ENCODE measurements at regions not wholly inside any gene's neighbourhood (a gene's known extent, or its start where the extent isn't known, plus 50 kb on each side); places are given as distances from the start of the nearest gene placed in this dataset.

DNA sequence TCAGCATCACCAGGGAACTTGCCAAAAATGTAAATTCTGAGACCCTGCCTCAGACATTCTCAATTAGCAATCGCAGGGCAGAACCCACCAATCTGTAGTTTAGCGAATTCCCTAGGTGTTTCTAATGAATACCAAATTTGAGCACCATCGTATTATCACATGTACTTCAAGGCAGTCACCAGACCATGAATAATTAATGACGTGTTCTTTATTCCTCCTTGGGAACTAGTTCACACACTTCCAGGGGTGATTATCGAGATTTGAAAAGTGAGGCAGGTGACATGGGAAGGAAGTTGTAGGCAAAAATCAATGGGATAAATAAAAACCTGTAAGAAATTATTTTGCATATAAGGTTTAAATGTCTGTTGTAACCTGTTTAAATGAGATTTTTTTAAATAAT lies 102.5 kb upstream of the CRIM1 start:
- ChIA-PET CTCF (no interaction called here), POLR2A (no interaction called here)
- no peak overlapping the region for H3K4me3 ChIP-seq (ENCODE audit: low read depth, low read length)

DNA sequence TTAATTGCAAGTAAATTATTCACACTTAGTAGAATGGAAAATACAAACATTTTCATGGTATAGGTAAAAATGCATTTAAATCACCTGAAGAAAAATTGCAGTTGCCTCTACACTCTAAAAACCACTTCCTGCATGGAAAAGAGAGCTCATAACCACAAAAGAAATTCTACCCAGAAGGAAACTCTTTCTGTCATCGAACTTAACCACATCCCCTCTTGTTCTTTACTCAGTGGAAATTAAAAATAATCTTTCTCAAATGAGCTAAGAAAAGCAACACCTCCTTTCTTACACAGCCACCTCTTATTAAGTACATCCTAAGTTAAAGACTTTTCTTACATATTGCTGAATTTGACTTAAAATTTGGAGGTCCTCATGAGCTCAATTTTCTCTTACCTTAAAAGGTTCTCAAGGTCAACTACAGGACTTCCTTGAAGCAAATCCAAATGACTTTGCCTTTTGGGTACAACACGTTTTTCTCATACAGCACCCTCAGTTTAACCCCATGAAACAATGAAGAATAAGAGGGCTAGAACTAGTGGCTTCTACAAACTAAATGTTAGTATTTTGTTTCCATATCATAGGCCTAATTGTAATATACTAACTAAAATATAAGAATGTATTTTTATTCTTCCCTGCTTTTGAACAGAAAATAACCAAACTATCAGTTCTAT lies 109.1 kb upstream of the CRIM1 start:
- Histone ChIP-seq H3K4me1 (ENCODE audit: control insufficient read depth, insufficient read depth, low read length) (no peaks in the 10 kb centered on the region), H3K4me3 (ENCODE audit: low read depth, low read length) (no peak overlapping the region), H3K9me3 (ENCODE audit: control insufficient read depth, insufficient read depth, low read depth, low read length) (no peaks in the 10 kb centered on the region), H3K36me3 (ENCODE audit: control insufficient read depth in 2 of 2, insufficient read depth in 1 of 2, low read length in 2 of 2) (no peaks in the 10 kb centered on the region), H3K27ac (ENCODE audit: extremely low read depth, low read depth, low read length) (no peak overlapping the region)
- no peak for TF ChIP-seq MZF1 (tag by site-specific recombination; IDR thresholded peaks at IDR 0.05; ENCODE audit: borderline replicate concordance)
- TF ChIP-seq ZNF558 (tag by site-specific recombination; IDR thresholded peaks at IDR 0.05): no peak
- TF ChIP-seq ZNF785 (tag by site-specific recombination; IDR thresholded peaks at IDR 0.05): no peak
- TF ChIP-seq ZNF211 (tag by site-specific recombination; IDR thresholded peaks at IDR 0.05; ENCODE audit: low read depth): no peak
- TF ChIP-seq, protein P1, sequence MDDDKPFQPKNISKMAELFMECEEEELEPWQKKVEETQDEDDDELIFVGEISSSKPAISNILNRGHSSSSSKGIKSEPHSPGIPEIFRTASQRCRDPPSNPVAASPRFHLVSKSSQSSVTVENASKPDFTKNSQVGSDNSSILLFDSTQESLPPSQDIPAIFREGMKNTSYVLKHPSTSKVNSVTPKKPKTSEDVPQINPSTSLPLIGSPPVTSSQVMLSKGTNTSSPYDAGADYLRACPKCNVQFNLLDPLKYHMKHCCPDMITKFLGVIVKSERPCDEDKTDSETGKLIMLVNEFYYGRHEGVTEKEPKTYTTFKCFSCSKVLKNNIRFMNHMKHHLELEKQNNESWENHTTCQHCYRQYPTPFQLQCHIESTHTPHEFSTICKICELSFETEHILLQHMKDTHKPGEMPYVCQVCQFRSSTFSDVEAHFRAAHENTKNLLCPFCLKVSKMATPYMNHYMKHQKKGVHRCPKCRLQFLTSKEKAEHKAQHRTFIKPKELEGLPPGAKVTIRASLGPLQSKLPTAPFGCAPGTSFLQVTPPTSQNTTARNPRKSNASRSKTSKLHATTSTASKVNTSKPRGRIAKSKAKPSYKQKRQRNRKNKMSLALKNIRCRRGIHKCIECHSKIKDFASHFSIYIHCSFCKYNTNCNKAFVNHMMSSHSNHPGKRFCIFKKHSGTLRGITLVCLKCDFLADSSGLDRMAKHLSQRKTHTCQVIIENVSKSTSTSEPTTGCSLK (tag by site-specific recombination; IDR thresholded peaks at IDR 0.05): no peak
- no peak for TF ChIP-seq ZNF23 (tag by site-specific recombination; IDR thresholded peaks at IDR 0.05; ENCODE audit: borderline replicate concordance)
- no peak for TF ChIP-seq ZNF585B (tag by site-specific recombination; IDR thresholded peaks at IDR 0.05)
- TF ChIP-seq ZSCAN30 (tag by site-specific recombination; IDR thresholded peaks at IDR 0.05): no peak
- no peak for TF ChIP-seq ZNF521 (tag by site-specific recombination; IDR thresholded peaks at IDR 0.05)
- TF ChIP-seq ZNF174 (tag by site-specific recombination; IDR thresholded peaks at IDR 0.05): no peak
- TF ChIP-seq, protein P2, sequence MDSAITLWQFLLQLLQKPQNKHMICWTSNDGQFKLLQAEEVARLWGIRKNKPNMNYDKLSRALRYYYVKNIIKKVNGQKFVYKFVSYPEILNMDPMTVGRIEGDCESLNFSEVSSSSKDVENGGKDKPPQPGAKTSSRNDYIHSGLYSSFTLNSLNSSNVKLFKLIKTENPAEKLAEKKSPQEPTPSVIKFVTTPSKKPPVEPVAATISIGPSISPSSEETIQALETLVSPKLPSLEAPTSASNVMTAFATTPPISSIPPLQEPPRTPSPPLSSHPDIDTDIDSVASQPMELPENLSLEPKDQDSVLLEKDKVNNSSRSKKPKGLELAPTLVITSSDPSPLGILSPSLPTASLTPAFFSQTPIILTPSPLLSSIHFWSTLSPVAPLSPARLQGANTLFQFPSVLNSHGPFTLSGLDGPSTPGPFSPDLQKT (IDR thresholded peaks at IDR 0.05; ENCODE audit: borderline replicate concordance, low read depth, low read length): no peak
- TF ChIP-seq ZNF311 (tag by site-specific recombination; IDR thresholded peaks at IDR 0.05; ENCODE audit: borderline replicate concordance): no peak
- TF ChIP-seq, protein P3, sequence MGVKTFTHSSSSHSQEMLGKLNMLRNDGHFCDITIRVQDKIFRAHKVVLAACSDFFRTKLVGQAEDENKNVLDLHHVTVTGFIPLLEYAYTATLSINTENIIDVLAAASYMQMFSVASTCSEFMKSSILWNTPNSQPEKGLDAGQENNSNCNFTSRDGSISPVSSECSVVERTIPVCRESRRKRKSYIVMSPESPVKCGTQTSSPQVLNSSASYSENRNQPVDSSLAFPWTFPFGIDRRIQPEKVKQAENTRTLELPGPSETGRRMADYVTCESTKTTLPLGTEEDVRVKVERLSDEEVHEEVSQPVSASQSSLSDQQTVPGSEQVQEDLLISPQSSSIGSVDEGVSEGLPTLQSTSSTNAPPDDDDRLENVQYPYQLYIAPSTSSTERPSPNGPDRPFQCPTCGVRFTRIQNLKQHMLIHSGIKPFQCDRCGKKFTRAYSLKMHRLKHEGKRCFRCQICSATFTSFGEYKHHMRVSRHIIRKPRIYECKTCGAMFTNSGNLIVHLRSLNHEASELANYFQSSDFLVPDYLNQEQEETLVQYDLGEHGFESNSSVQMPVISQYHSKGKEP (tag by site-specific recombination; IDR thresholded peaks at IDR 0.05): no peak
- no peak for TF ChIP-seq ZNF768 (tag by site-specific recombination; IDR thresholded peaks at IDR 0.05)
- POLR2A ChIA-PET: no interaction called here
- CTCF ChIA-PET: no interaction called here

More for the DNA sequence above, 102.5 kb upstream of the CRIM1 start:
- no peak overlapping the region for H3K27ac ChIP-seq (ENCODE audit: extremely low read depth, low read depth, low read length)
- TF ChIP-seq OVOL3 (tag by site-specific recombination; IDR thresholded peaks at IDR 0.05) (no peak), ZFP3 (tag by site-specific recombination; IDR thresholded peaks at IDR 0.05; ENCODE audit: low read depth) (no peak), ZNF341 (tag by site-specific recombination; IDR thresholded peaks at IDR 0.05; ENCODE audit: low read depth) (no peak), ZNF510 (tag by site-specific recombination; IDR thresholded peaks at IDR 0.05; ENCODE audit: insufficient replicate concordance) (no peak), GLIS2 (tag by site-specific recombination; IDR thresholded peaks at IDR 0.05) (no peak), ZNF560 (tag by site-specific recombination; IDR thresholded peaks at IDR 0.05; ENCODE audit: borderline replicate concordance) (no peak), ZNF223 (tag by site-specific recombination; IDR thresholded peaks at IDR 0.05) (no peak), ZNF701 (tag by site-specific recombination; IDR thresholded peaks at IDR 0.05) (no peak), ZNF664 (tag by site-specific recombination; IDR thresholded peaks at IDR 0.05) (no peak)
- no peaks in the 10 kb centered on the region for H3K36me3 ChIP-seq (ENCODE audit: control insufficient read depth in 2 of 2, insufficient read depth in 1 of 2, low read length in 2 of 2)
- no peaks in the 10 kb centered on the region for H3K9me3 ChIP-seq (ENCODE audit: control insufficient read depth, insufficient read depth, low read depth, low read length)
- H3K4me1 ChIP-seq (ENCODE audit: control insufficient read depth, insufficient read depth, low read length): no peaks in the 10 kb centered on the region

Measured in HEK293 (cell line).